ENCODE measurements at regions not wholly inside any gene's neighbourhood (a gene's known extent, or its start where the extent isn't known, plus 50 kb on each side); places are given as distances from the start of the nearest gene placed in this dataset.
A peak's percentile ranks its signal among the peaks of the same experiment; 100 is the strongest.

- DNase-seq (no peak), ATAC-seq (no peak)
- H3K9me3 Mint-ChIP-seq = no peaks in the 10 kb centered on the region
- H3K4me3 Mint-ChIP-seq = no peak overlapping the region
- no peaks in the 10 kb centered on the region for H3K36me3 Mint-ChIP-seq (ENCODE audit: insufficient read depth)
- no peaks in the 10 kb centered on the region for H3K4me1 Mint-ChIP-seq (ENCODE audit: low read depth)
- peaks cover 3% of the 10 kb centered on the region for H3K27me3 Mint-ChIP-seq (ENCODE audit: low read depth)
Measured at GRCh38 chr3:72113564-72113963, 328.6 kb upstream of the PROK2 start.

- Mint-ChIP-seq H3K27me3 (ENCODE audit: low read depth) (peaks cover 3% of the 10 kb centered on the region), H3K9me3 (no peaks in the 10 kb centered on the region), H3K4me1 (ENCODE audit: low read depth) (no peaks in the 10 kb centered on the region), H3K4me3 (no peak overlapping the region), H3K36me3 (ENCODE audit: insufficient read depth) (no peaks in the 10 kb centered on the region)
- DNase-seq (no peak), ATAC-seq (no peak)
Measured at GRCh38 chr3:72112435-72112834, 327.5 kb upstream of the PROK2 start.

DNA sequence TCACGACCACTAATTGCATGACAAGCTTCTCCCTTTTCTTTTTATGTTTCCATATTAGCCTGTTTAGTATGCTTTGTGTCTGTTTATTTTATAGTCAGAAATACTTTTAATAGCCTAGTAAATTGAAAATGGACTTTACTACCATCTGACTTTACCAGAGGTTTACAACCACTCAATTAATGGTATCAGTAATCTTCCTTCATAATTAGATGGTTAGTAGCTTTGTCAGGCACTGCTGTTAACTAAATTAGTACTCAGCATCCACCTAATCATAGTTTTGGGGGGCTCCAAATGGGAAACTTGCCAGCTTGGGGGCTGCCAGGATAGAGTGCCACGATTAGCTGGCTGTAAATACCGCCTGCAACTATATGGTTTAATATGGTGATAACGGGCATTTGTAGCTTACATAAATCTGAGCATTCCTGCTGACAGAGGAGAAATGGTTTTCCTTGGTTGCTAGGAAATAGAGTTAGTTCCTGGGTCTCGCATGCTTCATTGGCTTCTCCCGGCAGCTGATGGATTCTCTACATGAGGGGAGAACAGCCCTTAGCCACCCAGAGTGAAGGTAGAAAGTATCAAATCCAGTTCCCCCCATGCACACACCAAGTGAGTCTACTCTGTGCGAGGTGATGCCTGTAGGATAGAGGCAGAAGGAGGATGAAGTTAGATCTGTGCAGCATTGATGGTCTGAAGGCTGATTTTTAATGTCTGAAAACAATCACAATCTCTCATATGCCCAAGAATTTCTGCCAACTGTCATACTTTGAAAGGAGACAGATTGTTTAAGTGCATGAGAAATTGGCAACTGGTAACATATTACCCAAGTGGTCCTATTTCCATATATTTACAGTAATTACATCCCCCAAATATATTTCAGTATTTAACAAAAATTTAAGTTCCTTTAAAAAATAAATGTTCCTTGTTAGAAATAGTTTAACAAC lies 326.6 kb upstream of the PROK2 start:
- H3K27me3 Mint-ChIP-seq (ENCODE audit: low read depth) = peaks cover 3% of the 10 kb centered on the region
- no peaks in the 10 kb centered on the region for H3K9me3 Mint-ChIP-seq
- no peak for DNase-seq
- no peak for ATAC-seq
- no peaks in the 10 kb centered on the region for H3K4me1 Mint-ChIP-seq (ENCODE audit: low read depth)
- H3K4me3 Mint-ChIP-seq = no peak overlapping the region
- H3K36me3 Mint-ChIP-seq (ENCODE audit: insufficient read depth) = no peaks in the 10 kb centered on the region

GRCh38 chr3:72109327-72110259 lies 324.6 kb upstream of the PROK2 start:
- Mint-ChIP-seq H3K4me1 (ENCODE audit: low read depth) (no peaks in the 10 kb centered on the region), H3K36me3 (ENCODE audit: insufficient read depth) (no peaks in the 10 kb centered on the region), H3K9me3 (no peaks in the 10 kb centered on the region), H3K4me3 (no peak overlapping the region), H3K27me3 (ENCODE audit: low read depth) (peaks cover 3% of the 10 kb centered on the region)
- DNase-seq = no peak
- no peak for ATAC-seq

DNA sequence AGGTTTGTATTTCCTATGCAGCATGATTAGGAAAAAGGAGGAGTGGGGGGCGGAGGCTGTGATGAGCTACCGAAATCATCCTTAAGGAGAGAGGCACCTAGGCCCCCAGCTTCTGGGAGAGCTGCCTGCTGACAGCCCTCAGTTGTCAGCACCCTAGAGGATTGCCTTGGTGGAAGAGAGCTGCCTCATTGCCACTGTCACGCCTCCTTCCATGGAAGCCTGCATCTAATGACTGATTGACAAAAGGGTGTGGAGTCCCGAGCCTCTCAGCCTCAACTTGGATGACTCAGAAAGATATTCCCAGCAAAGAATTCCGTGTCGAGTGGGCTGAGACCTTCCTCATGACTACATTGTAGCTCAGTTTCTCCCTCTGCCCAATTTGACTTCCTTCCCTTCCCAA lies 320.4 kb upstream of the PROK2 start:
- DNase-seq (no peak), ATAC-seq (no peak)
- Mint-ChIP-seq H3K9me3 (no peaks in the 10 kb centered on the region), H3K4me1 (ENCODE audit: low read depth) (peaks cover 17% of the 10 kb centered on the region), H3K27me3 (ENCODE audit: low read depth) (peaks cover 9% of the 10 kb centered on the region), H3K36me3 (ENCODE audit: insufficient read depth) (no peaks in the 10 kb centered on the region), H3K4me3 (no peak overlapping the region)

DNA sequence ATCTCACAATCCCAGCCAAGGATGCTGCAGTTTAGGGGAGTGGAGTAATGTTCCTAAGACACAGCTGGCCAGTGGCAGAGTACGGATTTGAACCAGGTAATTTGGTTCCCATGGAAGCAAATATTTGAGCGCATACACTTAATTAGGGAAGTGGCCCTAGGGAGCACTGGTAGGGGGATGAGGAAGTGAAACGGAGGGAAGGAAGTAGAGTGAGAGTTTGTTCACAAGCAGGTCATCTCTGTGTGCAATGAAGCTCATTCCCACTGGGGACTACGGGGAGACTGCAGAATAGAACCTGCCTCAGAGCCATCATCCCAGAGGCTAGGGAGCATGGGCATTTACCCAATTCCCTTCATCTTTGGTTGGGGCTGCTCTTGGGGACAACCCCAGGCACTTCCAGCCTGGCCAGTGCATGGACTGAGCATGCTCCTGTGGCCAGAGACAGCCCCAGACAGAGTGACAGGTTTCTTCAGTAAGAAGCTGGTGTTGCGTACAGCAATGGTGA lies 317.2 kb upstream of the PROK2 start:
- Mint-ChIP-seq H3K36me3 (ENCODE audit: insufficient read depth) (no peaks in the 10 kb centered on the region), H3K27me3 (ENCODE audit: low read depth) (peaks cover 9% of the 10 kb centered on the region), H3K9me3 (no peaks in the 10 kb centered on the region), H3K4me1 (ENCODE audit: low read depth) (peaks cover 28% of the 10 kb centered on the region), H3K4me3 (no peak overlapping the region)
- ATAC-seq (no peak), DNase-seq (no peak)

GRCh38 chr3:72101494-72101893 lies 316.5 kb upstream of the PROK2 start:
- DNase-seq = no peak
- Mint-ChIP-seq H3K36me3 (ENCODE audit: insufficient read depth) (no peaks in the 10 kb centered on the region), H3K9me3 (no peaks in the 10 kb centered on the region), H3K4me1 (ENCODE audit: low read depth) (peaks cover 28% of the 10 kb centered on the region), H3K4me3 (no peak overlapping the region), H3K27me3 (ENCODE audit: low read depth) (peaks cover 9% of the 10 kb centered on the region)
- ATAC-seq = no peak

- Mint-ChIP-seq H3K4me3 (peak overlapping the region; percentile 74), H3K9me3 (no peaks in the 10 kb centered on the region), H3K36me3 (ENCODE audit: insufficient read depth) (no peaks in the 10 kb centered on the region), H3K4me1 (ENCODE audit: low read depth) (peaks cover 28% of the 10 kb centered on the region), H3K27me3 (ENCODE audit: low read depth) (peaks cover 9% of the 10 kb centered on the region)
- DNase-seq = peak; percentile 67
- peak; percentile 87 to 89 for ATAC-seq
Measured at GRCh38 chr3:72100601-72101187, 315.7 kb upstream of the PROK2 start.

- Mint-ChIP-seq H3K4me1 (ENCODE audit: low read depth) (peaks cover 28% of the 10 kb centered on the region), H3K27me3 (ENCODE audit: low read depth) (peaks cover 9% of the 10 kb centered on the region), H3K4me3 (peak overlapping the region; percentile 74), H3K9me3 (no peaks in the 10 kb centered on the region), H3K36me3 (ENCODE audit: insufficient read depth) (no peaks in the 10 kb centered on the region)
- no peak for DNase-seq
- ATAC-seq = no peak
Measured at GRCh38 chr3:72100080-72100511, 315.1 kb upstream of the PROK2 start.

DNA sequence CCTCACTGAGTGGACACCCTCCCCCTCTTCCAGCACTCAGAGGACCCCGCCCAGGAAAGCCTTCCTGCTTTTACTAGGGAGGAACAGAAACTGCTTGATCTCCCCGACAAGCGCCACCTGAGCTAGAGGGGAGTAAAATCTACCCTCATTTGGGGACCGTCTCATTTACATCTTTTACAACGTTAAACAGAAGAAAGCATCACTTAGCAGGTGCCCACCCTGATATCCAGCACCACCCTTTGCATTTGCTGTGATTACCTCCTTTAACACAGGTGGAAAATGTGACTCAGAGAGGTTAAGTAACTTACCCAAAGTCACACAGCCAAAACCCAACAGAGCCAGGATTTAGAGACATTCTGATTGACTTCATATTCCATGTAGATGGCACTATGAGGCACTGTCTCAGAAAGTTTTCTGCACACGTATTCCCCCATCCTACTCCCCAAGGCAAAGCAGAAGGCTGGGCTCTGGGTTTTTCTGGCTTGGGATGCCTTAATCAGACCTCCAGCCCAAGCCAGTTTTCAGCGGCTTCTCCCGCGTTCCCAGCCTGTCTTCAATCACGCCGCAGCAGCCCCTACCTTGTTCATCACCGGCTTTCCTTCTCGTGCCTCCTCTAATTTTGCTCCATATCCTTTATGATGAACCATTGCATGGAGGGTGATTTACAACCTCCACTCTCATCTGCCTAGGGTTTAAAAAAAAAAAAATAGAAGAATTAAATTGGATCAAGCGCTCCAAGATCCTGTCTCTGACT lies 314.6 kb upstream of the PROK2 start:
- no peaks in the 10 kb centered on the region for H3K36me3 Mint-ChIP-seq (ENCODE audit: insufficient read depth)
- DNase-seq (no peak), ATAC-seq (no peak)
- no peaks in the 10 kb centered on the region for H3K9me3 Mint-ChIP-seq
- H3K4me1 Mint-ChIP-seq (ENCODE audit: low read depth) = peaks cover 28% of the 10 kb centered on the region
- peaks cover 9% of the 10 kb centered on the region for H3K27me3 Mint-ChIP-seq (ENCODE audit: low read depth)
- H3K4me3 Mint-ChIP-seq = no peak overlapping the region

DNA sequence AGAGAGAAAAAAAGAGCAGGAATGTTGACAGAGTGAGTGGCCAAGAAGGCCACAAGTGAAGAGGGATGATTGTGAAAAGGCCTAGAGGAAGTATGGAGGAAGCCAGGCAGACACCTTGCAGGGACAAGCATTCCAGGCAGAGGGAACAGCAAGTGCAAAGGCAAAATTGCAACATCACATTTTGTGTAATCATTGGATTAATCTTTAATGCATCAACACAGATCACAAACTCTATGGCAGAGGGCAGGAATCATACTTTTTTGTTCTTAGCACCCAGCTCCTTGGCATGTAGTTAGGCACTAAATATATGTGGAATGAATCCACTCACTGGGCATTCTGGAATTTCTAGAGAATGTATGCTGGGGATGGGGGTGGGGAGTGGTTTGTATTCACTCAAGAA lies 312.1 kb upstream of the PROK2 start:
- ATAC-seq = no peak
- no peaks in the 10 kb centered on the region for H3K36me3 Mint-ChIP-seq (ENCODE audit: insufficient read depth)
- peaks cover 6% of the 10 kb centered on the region for H3K27me3 Mint-ChIP-seq (ENCODE audit: low read depth)
- H3K4me3 Mint-ChIP-seq = no peak overlapping the region
- DNase-seq = no peak
- H3K4me1 Mint-ChIP-seq (ENCODE audit: low read depth) = peaks cover 28% of the 10 kb centered on the region
- H3K9me3 Mint-ChIP-seq = no peaks in the 10 kb centered on the region

DNA sequence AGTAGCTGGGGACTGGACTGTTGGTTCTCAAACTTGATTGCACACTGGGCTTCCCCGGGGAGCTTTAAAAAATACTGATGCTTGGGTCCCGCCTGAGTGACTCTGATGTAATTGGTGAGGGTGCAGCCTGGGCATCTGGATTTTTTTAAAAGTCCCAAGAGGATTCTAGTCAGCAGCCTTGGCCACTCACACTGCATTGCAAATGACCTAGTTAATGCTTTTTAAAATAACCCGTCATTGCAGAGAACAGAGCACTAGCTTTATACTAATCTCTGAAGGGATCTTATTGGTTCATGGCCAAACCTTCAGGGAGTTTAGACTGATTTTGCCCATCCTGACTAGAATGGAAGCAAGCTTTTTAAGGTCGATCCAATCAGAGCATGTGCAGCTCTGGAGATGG lies 310.6 kb upstream of the PROK2 start:
- peaks cover 4% of the 10 kb centered on the region for H3K27me3 Mint-ChIP-seq (ENCODE audit: low read depth)
- H3K9me3 Mint-ChIP-seq = no peaks in the 10 kb centered on the region
- ATAC-seq = no peak
- H3K36me3 Mint-ChIP-seq (ENCODE audit: insufficient read depth) = no peaks in the 10 kb centered on the region
- peaks cover 14% of the 10 kb centered on the region for H3K4me1 Mint-ChIP-seq (ENCODE audit: low read depth)
- no peak overlapping the region for H3K4me3 Mint-ChIP-seq
- no peak for DNase-seq

DNA sequence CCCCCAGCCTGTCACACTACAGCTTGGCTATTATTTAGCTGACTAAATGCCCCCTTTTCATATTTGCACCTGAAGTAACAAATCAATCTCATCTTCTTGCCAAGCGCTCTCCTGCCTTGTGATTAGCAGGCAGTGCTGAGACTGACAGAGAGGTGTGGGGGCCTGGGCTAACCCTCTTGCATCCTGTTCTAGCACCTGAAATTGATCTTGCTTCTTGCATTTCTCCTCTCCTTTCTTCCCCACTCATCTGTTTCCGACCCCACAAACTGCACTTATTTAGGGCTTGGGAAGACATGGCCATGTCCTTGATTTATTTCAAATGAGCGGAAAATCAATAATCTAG lies 309.0 kb upstream of the PROK2 start:
- DNase-seq (no peak), ATAC-seq (no peak)
- peaks cover 2% of the 10 kb centered on the region for H3K27me3 Mint-ChIP-seq (ENCODE audit: low read depth)
- H3K36me3 Mint-ChIP-seq (ENCODE audit: insufficient read depth) = no peaks in the 10 kb centered on the region
- no peaks in the 10 kb centered on the region for H3K9me3 Mint-ChIP-seq
- no peaks in the 10 kb centered on the region for H3K4me1 Mint-ChIP-seq (ENCODE audit: low read depth)
- no peak overlapping the region for H3K4me3 Mint-ChIP-seq

Measured in activated T-cell treated with anti-CD3 and anti-CD28 coated beads, Interleukin-2, amount 50 U/mL, for 4 hours (primary cell).